Loucy (cell line): ENCODE measurements at regions not wholly inside any gene's neighbourhood (a gene's known extent, or its start where the extent isn't known, plus 50 kb on each side); places are given as distances from the start of the nearest gene placed in this dataset.

Experiments
- H2AFZ ChIP-seq: fragments of 200-600 bp; sonication (generic); 2 replicates; pipeline ENCODE4 v1.6.0; 2016; ENCODE audit warnings: antibody characterized with exemption, mild to moderate bottlenecking, low read length, moderate library complexity
- H3F3A ChIP-seq: fragments of 200-600 bp; 2 replicates; pipeline ENCODE4 v1.6.0; 2016; ENCODE audit warnings: antibody characterized with exemption, low read depth, mild to moderate bottlenecking
- H3K27me3 ChIP-seq: fragments of 200-600 bp; sonication (generic); 2 replicates; pipeline ENCODE4 v1.6.1; 2014; ENCODE audit warnings: low read length, mild to moderate bottlenecking; ENCODE audit not compliant: insufficient read depth, poor library complexity, severe bottlenecking
- H3K36me3 ChIP-seq: fragments of 200-600 bp; sonication (generic); 2 replicates; pipeline ENCODE4 v1.6.1; 2016; ENCODE audit warnings: low read length; ENCODE audit not compliant: insufficient read depth
- H3K4me1 ChIP-seq: fragments of 200-600 bp; sonication (generic); 2 replicates; pipeline ENCODE4 v1.5.1; 2014; ENCODE audit warnings: low read length, mild to moderate bottlenecking; ENCODE audit not compliant: insufficient read depth, poor library complexity, severe bottlenecking
- H3K4me2 ChIP-seq: fragments of 200-600 bp; sonication (generic); 2 replicates; pipeline ENCODE4 v1.6.0; 2014; ENCODE audit warnings: antibody characterized with exemption, low read length, low read depth, mild to moderate bottlenecking; ENCODE audit not compliant: poor library complexity, severe bottlenecking
- H3K4me3 ChIP-seq: fragments of 200-600 bp; sonication (generic); 2 replicates; pipeline ENCODE4 v1.5.1; 2014; ENCODE audit warnings: low read length, mild to moderate bottlenecking, mixed read lengths; ENCODE audit not compliant: poor library complexity, severe bottlenecking
- H3K79me2 ChIP-seq: fragments of 200-600 bp; sonication (generic); 2 replicates; pipeline ENCODE4 v1.6.1; 2014; ENCODE audit warnings: low read length; ENCODE audit not compliant: insufficient read depth
- H3K9ac ChIP-seq: fragments of 200-600 bp; sonication (generic); 2 replicates; pipeline ENCODE4 v1.6.0; 2014; ENCODE audit warnings: mild to moderate bottlenecking, low read depth, low read length, moderate library complexity; ENCODE audit not compliant: poor library complexity, severe bottlenecking
- H3K9me2 ChIP-seq: fragments of 200-600 bp; sonication (generic); replicated peaks from 2 replicates; pipeline ENCODE4 v1.6.1; 2016; ENCODE audit warnings: low read depth, low read length, mixed read lengths
- H3K9me3 ChIP-seq: fragments of 200-600 bp; sonication (generic); 2 replicates; pipeline ENCODE4 v1.6.1; 2014; ENCODE audit warnings: mild to moderate bottlenecking, antibody characterized with exemption, low read length, low read depth; ENCODE audit not compliant: insufficient read depth
- H4K20me1 ChIP-seq: fragments of 200-600 bp; sonication (generic); 2 replicates; pipeline ENCODE4 v1.6.0; 2014; ENCODE audit warnings: antibody characterized with exemption, low read length, mild to moderate bottlenecking; ENCODE audit not compliant: insufficient read depth, poor library complexity, severe bottlenecking
- CTCF ChIP-seq: fragments of 200-600 bp; sonication (generic); conservative IDR thresholded peaks from 2 replicates; pipeline ENCODE4 v1.5.1; 2014; ENCODE audit warnings: mild to moderate bottlenecking, antibody characterized with exemption, low read length
- EZH2phosphoT487 ChIP-seq: fragments of 200-600 bp; IDR thresholded peaks from 2 replicates; pipeline ENCODE4 v1.6.1; 2018; ENCODE audit warnings: antibody characterized with exemption, mild to moderate bottlenecking, moderate library complexity, borderline replicate concordance

- no peak for TF ChIP-seq EZH2phosphoT487
- no peak for TF ChIP-seq CTCF
- Histone ChIP-seq H3K79me2 (no peaks in the 10 kb centered on the region), H3F3A (no peaks in the 10 kb centered on the region), H3K9me2 (no peaks in the 10 kb centered on the region), H3K36me3 (no peaks in the 10 kb centered on the region), H3K27me3 (no peaks in the 10 kb centered on the region), H3K4me3 (no peak overlapping the region), H3K4me2 (no peak overlapping the region), H3K4me1 (no peaks in the 10 kb centered on the region), H3K9ac (no peak overlapping the region), H2AFZ (no peak overlapping the region), H4K20me1 (no peaks in the 10 kb centered on the region), H3K9me3 (no peaks in the 10 kb centered on the region)
Observed at GRCh38 chr5:90285581-90285980, 124.0 kb downstream of the CETN3 start.

- Histone ChIP-seq H3K27me3 (no peaks in the 10 kb centered on the region), H3F3A (no peaks in the 10 kb centered on the region), H4K20me1 (no peaks in the 10 kb centered on the region), H3K4me2 (no peak overlapping the region), H3K4me1 (no peaks in the 10 kb centered on the region), H2AFZ (no peak overlapping the region), H3K9me2 (no peaks in the 10 kb centered on the region), H3K79me2 (no peaks in the 10 kb centered on the region), H3K9ac (no peak overlapping the region), H3K36me3 (no peaks in the 10 kb centered on the region), H3K9me3 (no peaks in the 10 kb centered on the region), H3K4me3 (no peak overlapping the region)
- no peak for TF ChIP-seq CTCF
- TF ChIP-seq EZH2phosphoT487: no peak
Observed at GRCh38 chr5:90284375-90284774, 125.2 kb downstream of the CETN3 start.

- no peak overlapping the region for H3K4me3 ChIP-seq
- H3K36me3 ChIP-seq: no peaks in the 10 kb centered on the region
- H3K9me3 ChIP-seq: no peaks in the 10 kb centered on the region
- H4K20me1 ChIP-seq: no peaks in the 10 kb centered on the region
- no peaks in the 10 kb centered on the region for H3F3A ChIP-seq
- H3K9me2 ChIP-seq: no peaks in the 10 kb centered on the region
- no peaks in the 10 kb centered on the region for H3K4me1 ChIP-seq
- no peaks in the 10 kb centered on the region for H3K79me2 ChIP-seq
- no peaks in the 10 kb centered on the region for H3K27me3 ChIP-seq
- H3K9ac ChIP-seq: no peak overlapping the region
- no peak overlapping the region for H2AFZ ChIP-seq
- TF ChIP-seq EZH2phosphoT487: no peak
- TF ChIP-seq CTCF: no peak
- no peak overlapping the region for H3K4me2 ChIP-seq
Observed at GRCh38 chr5:90279091-90279490, 130.5 kb downstream of the CETN3 start.
